PC-3 (cell line): ENCODE measurements at regions not wholly inside any gene's neighbourhood (a gene's known extent, or its start where the extent isn't known, plus 50 kb on each side); places are given as distances from the start of the nearest gene placed in this dataset.
A peak's percentile ranks its signal among the peaks of the same experiment; 100 is the strongest.

Experiments used
- ATAC-seq: fragments of 200-7000 bp; cut with Tn5 transposase; 2 replicates; pipeline ENCODE4 v1.9.1; 2020; ENCODE audit warnings: mild to moderate bottlenecking, moderate library complexity
- BruUV-seq: library from RNA; stranded (reverse); fragments of 400-500 nt; replicated peaks from 2 replicates; lab custom pipeline; 2021; lab: Mats Ljungman, UMichigan
- CTCF ChIA-PET: fragments of 300-600 bp; sonication (Branson Sonifier 250); formaldehyde crosslinking; loops from one replicate; lab custom pipeline; 2022; ENCODE audit warnings: antibody characterized with exemption; lab: Charles Lee
- POLR2A ChIA-PET: fragments of 300-600 bp; sonication (Branson Sonifier 250); formaldehyde crosslinking; loops from one replicate; lab custom pipeline; 2022; ENCODE audit warnings: antibody characterized with exemption; ENCODE audit not compliant: unreplicated experiment; lab: Charles Lee
- DNase-seq: peaks from one replicate; pipeline ENCODE4 v3.0.0-alpha.2; 2015
- H2AFZ ChIP-seq: fragments of 300-600 bp; sonication (generic); 2 replicates; pipeline ENCODE4 v1.6.0; 2016; ENCODE audit warnings: antibody characterized with exemption, low read length
- H3F3A ChIP-seq: fragments of 300-600 bp; sonication (generic); one replicate; pipeline ENCODE4 v1.6.0; 2017; ENCODE audit warnings: antibody characterized with exemption, low read length, control low read depth, mild to moderate bottlenecking; ENCODE audit not compliant: unreplicated experiment
- H3K27ac ChIP-seq: fragments of 300-600 bp; sonication (generic); 2 replicates; pipeline ENCODE4 v1.5.1; 2016; ENCODE audit warnings: mild to moderate bottlenecking, low read length
- H3K27me3 ChIP-seq: fragments of 300-600 bp; sonication (generic); 2 replicates; pipeline ENCODE4 v1.6.1; 2016; ENCODE audit warnings: low read length, mixed read lengths
- H3K36me3 ChIP-seq: fragments of 300-600 bp; sonication (generic); 2 replicates; pipeline ENCODE4 v1.6.1; 2016; ENCODE audit warnings: low read depth, mixed run types, low read length, mixed read lengths
- H3K4me1 ChIP-seq: fragments of 300-600 bp; sonication (generic); 2 replicates; pipeline ENCODE4 v1.5.1; 2016; ENCODE audit warnings: low read length; ENCODE audit not compliant: insufficient read depth
- H3K4me2 ChIP-seq: fragments of 300-600 bp; sonication (generic); 2 replicates; pipeline ENCODE4 v1.6.0; 2016; ENCODE audit warnings: low read length
- H3K4me3 ChIP-seq: fragments of 300-600 bp; sonication (generic); 2 replicates; pipeline ENCODE4 v1.5.1; 2016; ENCODE audit warnings: mild to moderate bottlenecking, low read length, mixed read lengths
- H3K79me2 ChIP-seq: fragments of 300-600 bp; sonication (generic); 2 replicates; pipeline ENCODE4 v1.6.1; 2017; ENCODE audit warnings: low read length, mixed read lengths
- H3K9ac ChIP-seq: fragments of 300-600 bp; sonication (generic); 2 replicates; pipeline ENCODE4 v1.6.0; 2016; ENCODE audit warnings: mild to moderate bottlenecking, low read length
- H3K9me2 ChIP-seq: fragments of 300-600 bp; sonication (generic); replicated peaks from 2 replicates; pipeline ENCODE4 v1.6.1; 2016; ENCODE audit warnings: mixed run types, low read length, mixed read lengths
- H3K9me3 ChIP-seq: fragments of 300-600 bp; sonication (generic); 2 replicates; pipeline ENCODE4 v1.6.1; 2016; ENCODE audit warnings: low read length, mixed read lengths
- H4K20me1 ChIP-seq: fragments of 300-600 bp; sonication (generic); 2 replicates; pipeline ENCODE4 v1.6.1; 2016; ENCODE audit warnings: low read length, mixed read lengths
- CTCF ChIP-seq: fragments of 300-600 bp; sonication (generic); conservative IDR thresholded peaks from 2 replicates; pipeline ENCODE4 v1.5.1; 2017; ENCODE audit warnings: antibody characterized with exemption, low read depth, mild to moderate bottlenecking, low read length
- EZH2 ChIP-seq: fragments of 300-600 bp; sonication (generic); IDR thresholded peaks from one replicate; pipeline ENCODE4 v1.6.1; 2017; ENCODE audit warnings: antibody characterized with exemption, mild to moderate bottlenecking, low read length; ENCODE audit not compliant: unreplicated experiment
- EZH2phosphoT487 ChIP-seq: fragments of 300-600 bp; sonication (generic); IDR thresholded peaks from 2 replicates; pipeline ENCODE4 v1.6.1; 2018; ENCODE audit warnings: mild to moderate bottlenecking, antibody characterized with exemption, low read length, borderline replicate concordance
- intact Hi-C: fragments of 100-400 bp; cut with micrococcal nuclease; formaldehyde crosslinking; loops from 2 replicates; pipeline ENCODE4 v1.9.0; 2023

- Histone ChIP-seq H3F3A (no peaks in the 10 kb centered on the region), H2AFZ (no peak overlapping the region), H3K27ac (no peak overlapping the region), H3K36me3 (no peaks in the 10 kb centered on the region), H3K4me2 (no peak overlapping the region), H4K20me1 (no peaks in the 10 kb centered on the region), H3K27me3 (no peaks in the 10 kb centered on the region), H3K4me3 (no peak overlapping the region), H3K9ac (no peak overlapping the region), H3K9me3 (no peaks in the 10 kb centered on the region), H3K79me2 (no peaks in the 10 kb centered on the region), H3K9me2 (no peaks in the 10 kb centered on the region), H3K4me1 (peaks cover 12% of the 10 kb centered on the region)
- intact Hi-C loops, result no loop called here
- POLR2A ChIA-PET, result interaction anchor here (0.6 to 1.0 kb wide), 3 partner anchors 9 to 80 kb away, joined by 3 read pairs; no protein-coding TSS in a partner anchor
- no TSS peak for BruUV-seq
- DNase-seq (no peak), ATAC-seq (no peak)
- CTCF ChIA-PET, result no interaction called here
- TF ChIP-seq CTCF (no peak), EZH2phosphoT487 (no peak), EZH2 (no peak)
Observed at GRCh38 chr5:34574936-34575467, 81.1 kb upstream of the RAI14 start.

GRCh38 chr5:34576891-34577666 lies 79.0 kb upstream of the RAI14 start:
- intact Hi-C loops, result loop anchor here (2.0 kb wide), 2 partner anchors 40 to 54 kb away; no protein-coding TSS in a partner anchor
- CTCF ChIA-PET, result no interaction called here

GRCh38 chr5:34578962-34579361 lies 77.2 kb upstream of the RAI14 start:
- Histone ChIP-seq H3K27ac (no peak overlapping the region), H3K36me3 (no peaks in the 10 kb centered on the region), H3K79me2 (no peaks in the 10 kb centered on the region), H3F3A (no peaks in the 10 kb centered on the region), H3K4me1 (peaks cover 27% of the 10 kb centered on the region), H3K9ac (no peak overlapping the region), H3K9me3 (no peaks in the 10 kb centered on the region), H4K20me1 (no peaks in the 10 kb centered on the region), H3K9me2 (no peaks in the 10 kb centered on the region), H2AFZ (no peak overlapping the region), H3K4me2 (no peak overlapping the region), H3K27me3 (no peaks in the 10 kb centered on the region), H3K4me3 (no peak overlapping the region)
- no peak for TF ChIP-seq EZH2phosphoT487
- no peak for TF ChIP-seq CTCF
- TF ChIP-seq EZH2, result no peak
- no TSS peak for BruUV-seq
- ChIA-PET CTCF (no interaction called here), POLR2A (no interaction called here)
- intact Hi-C loops, result no loop called here
- ATAC-seq (no peak), DNase-seq (no peak)

More at GRCh38 chr5:34576891-34577666, 79.0 kb upstream of the RAI14 start:
- H3K4me3 ChIP-seq, result no peak overlapping the region
- peak overlapping the region; percentile 46; the same call in 1 of the 2 replicates for H3K9ac ChIP-seq
- peak; percentile 80 for ATAC-seq
- BruUV-seq, result no TSS peak
- DNase-seq, result peak; percentile 62
- peak overlapping the region; percentile 40 for H2AFZ ChIP-seq
- peaks cover 12% of the 10 kb centered on the region for H3K4me1 ChIP-seq
- POLR2A ChIA-PET, result no interaction called here
- peak overlapping the region; percentile 27; the same call in 1 of the 2 replicates for H3K4me2 ChIP-seq
- H3K36me3 ChIP-seq, result no peaks in the 10 kb centered on the region
- H3K9me3 ChIP-seq, result no peaks in the 10 kb centered on the region
- H3K27ac ChIP-seq, result peak overlapping the region; percentile 70
- H3K79me2 ChIP-seq, result no peaks in the 10 kb centered on the region
- no peak for TF ChIP-seq EZH2phosphoT487
- H4K20me1 ChIP-seq, result no peaks in the 10 kb centered on the region
- no peaks in the 10 kb centered on the region for H3K9me2 ChIP-seq
- no peaks in the 10 kb centered on the region for H3F3A ChIP-seq
- no peaks in the 10 kb centered on the region for H3K27me3 ChIP-seq
